ENCODE measurements at regions not wholly inside any gene's neighbourhood (a gene's known extent, or its start where the extent isn't known, plus 50 kb on each side); places are given as distances from the start of the nearest gene placed in this dataset.

- H2AFZ ChIP-seq (ENCODE audit: low read length), result no peak overlapping the region
- H3K23ac ChIP-seq (ENCODE audit: insufficient read length), result no peak overlapping the region
- no peak overlapping the region for H2BK20ac ChIP-seq (ENCODE audit: low read length)
- H3K23me2 ChIP-seq (ENCODE audit: low read depth, low read length), result no peaks in the 10 kb centered on the region; the same call in 1 of the 2 replicates
- no peak overlapping the region for H4K5ac ChIP-seq (ENCODE audit: insufficient read length, low read depth, low read length)
- H2BK15ac ChIP-seq (ENCODE audit: low read length), result no peak overlapping the region
- no peak for FAIRE-seq
- H3K27ac ChIP-seq (ENCODE audit: low read depth, low read length), result no peak overlapping the region
- POLR2A ChIA-PET (ENCODE audit: partially characterized antibody), result no interaction called here
- H2BK5ac ChIP-seq (ENCODE audit: low read depth, low read length), result no peak overlapping the region
- no peaks in the 10 kb centered on the region for H3K36me3 ChIP-seq (ENCODE audit: control insufficient read depth in 2 of 4, insufficient read depth in 4 of 4, low read length in 3 of 4)
- no peak overlapping the region for H3K14ac ChIP-seq (ENCODE audit: insufficient read length)
- DNase-seq (ENCODE audit: low read depth in 1 of 2, low spot score in 2 of 2), result no peak
- no peak overlapping the region for H3K4ac ChIP-seq (replicated peaks; ENCODE audit: insufficient read length, low read depth, low read length)
- no peaks in the 10 kb centered on the region for H4K20me1 ChIP-seq (replicated peaks in 1 of 2; ENCODE audit: control insufficient read depth in 1 of 2, insufficient read depth in 2 of 2, low read length in 2 of 2)
- H3K9ac ChIP-seq (replicated peaks in 1 of 4; ENCODE audit: extremely low read depth in 1 of 4, low read depth in 3 of 4, low read length in 3 of 4), result no peak overlapping the region
- H4K91ac ChIP-seq (replicated peaks; ENCODE audit: insufficient read length, low read length), result no peak overlapping the region
- no peaks in the 10 kb centered on the region for H3K79me1 ChIP-seq (ENCODE audit: low read depth, low read length)
- no peak overlapping the region for H3K4me3 ChIP-seq (ENCODE audit: extremely low read depth in 1 of 4, insufficient read depth in 2 of 4, low read depth in 3 of 4, low read length in 4 of 4)
- H2AK5ac ChIP-seq (ENCODE audit: low read depth, low read length), result no peak overlapping the region
- no peaks in the 10 kb centered on the region for H3K4me1 ChIP-seq (replicated peaks in 1 of 4; ENCODE audit: control insufficient read depth in 3 of 4, insufficient read depth in 4 of 4, low read length in 3 of 4)
- no peak overlapping the region for H3K4me2 ChIP-seq (ENCODE audit: insufficient read depth in 1 of 2, low read depth in 2 of 2, low read length in 2 of 2)
- no peaks in the 10 kb centered on the region for H3K27me3 ChIP-seq (replicated peaks in 1 of 4; ENCODE audit: control insufficient read depth in 3 of 4, extremely low read depth in 1 of 4, insufficient read depth in 3 of 4, low read length in 3 of 4)
- CTCF ChIA-PET (ENCODE audit: partially characterized antibody), result interaction anchor here (1.1 kb wide), 1 partner anchor 23 kb away, joined by 3 read pairs; no protein-coding TSS in a partner anchor
- no peak overlapping the region for H3K56ac ChIP-seq (replicated peaks; ENCODE audit: insufficient read length, low read depth, low read length)
- no peak overlapping the region for H3K18ac ChIP-seq (ENCODE audit: extremely low read depth, low read length)
- TF ChIP-seq KDM1A (IDR thresholded peaks at IDR 0.05; ENCODE audit: borderline replicate concordance, low read length), result no peak
- H2BK12ac ChIP-seq (ENCODE audit: low read depth, low read length), result no peak overlapping the region
- H3K79me2 ChIP-seq (ENCODE audit: control insufficient read depth in 1 of 2, insufficient read depth in 2 of 2, low read length in 2 of 2), result no peaks in the 10 kb centered on the region
- H4K8ac ChIP-seq (ENCODE audit: extremely low read depth, insufficient read depth, low read length), result no peak overlapping the region
- no peaks in the 10 kb centered on the region for H3K9me3 ChIP-seq (ENCODE audit: insufficient read depth in 2 of 2, low read depth in 1 of 2, low read length in 1 of 2)
- WGBS, 2 experiments (ENCODE audit: extremely low coverage in 1 of 2, insufficient coverage in 1 of 2, insufficient read length in 1 of 2, insufficient replicate concordance in 2 of 2, low coverage in 1 of 2, low lambda C conversion rate in 2 of 2, missing lambda C conversion rate in 1 of 2), result 96% methylated on average over 5 of the region's 5 CpGs; no CpG with 5 or more reads in 1 of the 2 experiments
- H2BK120ac ChIP-seq (replicated peaks; ENCODE audit: low read depth, low read length), result no peak overlapping the region
Measured at GRCh38 chr9:126106404-126106803, 220.2 kb upstream of the MVB12B start.
